Upper lobe of left lung (tissue), 6 donors: ENCODE measurements at regions not wholly inside any gene's neighbourhood (a gene's known extent, or its start where the extent isn't known, plus 50 kb on each side); places are given as distances from the start of the nearest gene placed in this dataset.
"Not testable (repeated sequence)": the region's sequence is repeated elsewhere in the genome, so short reads cannot be mapped to it uniquely, and the experiment has no call there.

Source experiments
- ATAC-seq, 2 donors: fragments of 200-7000 bp; cut with Tn5 transposase; one replicate each; pipeline ENCODE4 v1.9.1; 2022; ENCODE audit warnings: mild to moderate bottlenecking in 2 of 2, moderate library complexity in 2 of 2; ENCODE audit not compliant: low FRiP score in 2 of 2
- DNase-seq, 2 donors: peaks; one replicate each; pipeline ENCODE4 v3.0.0-alpha.2; 2019 to 2020
- H3K27ac ChIP-seq, 4 donors: fragments of 200-600 bp; sonication (generic); one replicate each; pipeline ENCODE4 v1.5.1; 2016 to 2019
- H3K27me3 ChIP-seq, 4 donors: fragments of 200-600 bp; sonication (generic); one replicate each; pipeline ENCODE4 v1.5.1; 2017 to 2019
- H3K36me3 ChIP-seq, 4 donors: fragments of 200-600 bp; sonication (generic); one replicate each; pipeline ENCODE4 v1.5.1; 2016 to 2019
- H3K4me1 ChIP-seq, 4 donors: fragments of 200-600 bp; sonication (generic); one replicate each; pipeline ENCODE4 v1.5.1; 2018 to 2019
- H3K4me3 ChIP-seq, 4 donors: fragments of 200-600 bp; sonication (generic); one replicate each; pipeline ENCODE4 v1.5.1; 2017 to 2019; ENCODE audit warnings: mild to moderate bottlenecking in 2 of 4, moderate library complexity in 1 of 4
- H3K9me3 ChIP-seq, 4 donors: fragments of 200-600 bp; sonication (generic); one replicate each; pipeline ENCODE4 v1.5.1; 2018 to 2019
- CTCF ChIP-seq, 6 experiments: fragments of 450-650 bp in 4 of 6; fragments of 200-600 bp in 2 of 6; sonication (generic) in 2 of 6; IDR thresholded peaks; one replicate each; pipeline ENCODE4 v1.5.1; 2016 to 2019; ENCODE audit warnings: antibody characterized with exemption in 6 of 6
- EP300 ChIP-seq, 4 donors: sonication (generic); formaldehyde crosslinking; IDR thresholded peaks; one replicate each; pipeline ENCODE4 v1.5.1; 2017; ENCODE audit warnings: antibody characterized with exemption in 4 of 4, control low read depth in 2 of 4
- POLR2A ChIP-seq, 4 donors: fragments of 450-650 bp; IDR thresholded peaks; one replicate each; pipeline ENCODE4 v1.5.1; 2016 to 2017; ENCODE audit warnings: antibody characterized with exemption in 4 of 4, mild to moderate bottlenecking in 2 of 4
- POLR2AphosphoS5 ChIP-seq, 2 donors: sonication (generic); formaldehyde crosslinking; IDR thresholded peaks; one replicate each; pipeline ENCODE4 v1.5.1; 2017; ENCODE audit warnings: antibody characterized with exemption in 2 of 2
- WGBS, 2 donors: methylation state at CpG; one replicate each; pipeline ENCODE4 v1.1.5; 2017 to 2018; 5-methylcytosine and 5-hydroxymethylcytosine counted together
- donor health status: DM: no; HTN: no; CAD: no; lungs with moderate emphysema.
- donor health status: DM: no; HTN: yes; CAD: no; lungs with severe emphysema.

GRCh38 chr10:44578271-44578670, 193.4 kb upstream of the CXCL12 start:
- DNase-seq = no peak
- no peak overlapping the region for H3K27ac ChIP-seq
- H3K27me3 ChIP-seq = no peaks in the 10 kb centered on the region
- 30 to 75% methylated on average over 1 of the region's 1 CpG for WGBS, 2 donors
- H3K9me3 ChIP-seq = no peaks in the 10 kb centered on the region
- ATAC-seq = no peak
- H3K36me3 ChIP-seq = no peaks in the 10 kb centered on the region
- H3K4me1 ChIP-seq = no peaks in the 10 kb centered on the region
- no peak overlapping the region for H3K4me3 ChIP-seq
- TF ChIP-seq CTCF (IDR thresholded peaks at IDR 0.05) = no peak

GRCh38 chr10:44578963-44579362, 194.1 kb upstream of the CXCL12 start:
- not testable (repeated sequence) for H3K36me3 ChIP-seq, H3K27me3 ChIP-seq, H3K4me3 ChIP-seq, H3K27ac ChIP-seq, H3K9me3 ChIP-seq, DNase-seq, H3K4me1 ChIP-seq, ATAC-seq
- WGBS, 2 donors = 90 to 100% methylated on average over 1 of the region's 1 CpG

GRCh38 chr10:44581996-44582395, 197.1 kb upstream of the CXCL12 start:
- Histone ChIP-seq H3K27ac (no peak overlapping the region), H3K9me3 (no peaks in the 10 kb centered on the region), H3K4me1 (no peaks in the 10 kb centered on the region), H3K36me3 (no peaks in the 10 kb centered on the region), H3K4me3 (no peak overlapping the region), H3K27me3 (no peaks in the 10 kb centered on the region)
- TF ChIP-seq CTCF (IDR thresholded peaks at IDR 0.05) (no peak), EP300 (IDR thresholded peaks at IDR 0.05) (no peak), POLR2AphosphoS5 (IDR thresholded peaks at IDR 0.05) (no peak), POLR2A (IDR thresholded peaks at IDR 0.05) (no peak)
- ATAC-seq (no peak), DNase-seq (peak in 1 of 2 donors; percentile 15)
- WGBS, 2 donors = 82 to 87% methylated on average over 8 of the region's 8 CpGs

GRCh38 chr10:44587488-44588318, 202.8 kb upstream of the CXCL12 start:
- no peaks in the 10 kb centered on the region for H3K36me3 ChIP-seq
- ATAC-seq (peak in 1 of 2 donors; percentile 35), DNase-seq (peak in 1 of 2 donors; percentile 9)
- TF ChIP-seq POLR2AphosphoS5 (IDR thresholded peaks at IDR 0.05) (no peak), EP300 (IDR thresholded peaks at IDR 0.05) (no peak), CTCF (IDR thresholded peaks at IDR 0.05) (no peak), POLR2A (IDR thresholded peaks at IDR 0.05) (no peak)
- H3K9me3 ChIP-seq = no peaks in the 10 kb centered on the region
- H3K4me3 ChIP-seq = no peak overlapping the region
- no peak overlapping the region for H3K27ac ChIP-seq
- no peaks in the 10 kb centered on the region for H3K4me1 ChIP-seq
- WGBS, 2 donors = 69 to 72% methylated on average over 7 to 11 of the region's 11 CpGs
- H3K27me3 ChIP-seq = no peaks in the 10 kb centered on the region

- H3K4me3 ChIP-seq = no peak overlapping the region
- no peak overlapping the region for H3K27ac ChIP-seq
- H3K9me3 ChIP-seq = no peaks in the 10 kb centered on the region
- TF ChIP-seq EP300 (IDR thresholded peaks at IDR 0.05) = no peak
- 59 to 61% methylated on average over 16 to 17 of the region's 17 CpGs for WGBS, 2 donors
- ATAC-seq = no peak
- H3K27me3 ChIP-seq = no peaks in the 10 kb centered on the region
- peak in 1 of 2 donors; percentile 56 for DNase-seq
- no peaks in the 10 kb centered on the region for H3K36me3 ChIP-seq
- no peaks in the 10 kb centered on the region for H3K4me1 ChIP-seq
Measured at GRCh38 chr10:44589181-44589943, 204.5 kb upstream of the CXCL12 start.
